ENCODE measurements at regions not wholly inside any gene's neighbourhood (a gene's known extent, or its start where the extent isn't known, plus 50 kb on each side); places are given as distances from the start of the nearest gene placed in this dataset.

DNA sequence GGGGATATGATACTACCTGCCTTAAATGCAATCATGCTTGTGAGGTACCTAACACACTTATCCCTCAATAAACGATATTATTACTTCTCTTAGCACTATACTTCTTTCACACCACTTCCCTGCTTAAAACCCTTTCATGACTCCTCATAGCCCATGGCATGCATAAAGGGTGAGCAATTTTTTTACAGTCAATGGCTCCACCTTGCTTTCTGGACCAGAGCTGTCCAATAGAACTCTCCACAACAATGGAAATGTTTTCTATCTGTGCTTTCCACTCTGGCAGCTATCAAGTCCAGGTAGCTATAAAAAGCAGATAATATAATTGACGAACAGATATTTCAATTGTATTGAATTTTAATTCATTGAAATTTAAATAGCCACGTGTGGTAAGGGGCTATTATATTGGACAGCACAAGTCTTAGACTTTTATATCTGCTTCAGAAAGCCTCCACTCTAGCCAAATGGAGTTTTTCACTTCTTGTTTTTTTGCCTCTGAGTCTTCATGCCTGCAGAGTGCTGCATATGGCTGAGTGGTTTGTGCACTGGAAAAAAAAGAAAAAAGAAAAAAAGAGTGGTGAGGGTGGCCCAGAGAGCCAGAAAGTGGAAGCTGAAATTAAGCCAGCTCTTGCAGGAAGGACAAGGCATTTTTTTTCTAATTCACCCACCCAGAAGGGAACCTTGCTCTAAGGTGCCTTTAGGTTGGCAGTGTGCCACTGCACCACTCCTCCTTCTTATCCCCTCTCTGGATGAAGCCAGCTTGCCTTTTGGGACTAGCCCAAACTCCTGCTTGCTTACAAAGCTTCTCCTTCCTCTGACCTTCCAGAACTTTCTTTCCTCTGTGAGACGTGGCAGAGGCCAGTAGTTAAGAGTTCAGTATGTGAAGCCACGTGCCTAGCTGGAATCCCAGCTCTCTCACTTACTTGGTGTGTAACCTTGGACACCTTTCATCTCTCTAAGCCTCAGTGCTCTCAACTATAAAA, 239.0 kb upstream of the LRTM1 start:
- intact Hi-C loops (cut with DNase I, micrococcal nuclease) = no loop called here
- DNase-seq (peak in 1 of 2 donors; percentile 15), ATAC-seq (peak; percentile 16)

DNA sequence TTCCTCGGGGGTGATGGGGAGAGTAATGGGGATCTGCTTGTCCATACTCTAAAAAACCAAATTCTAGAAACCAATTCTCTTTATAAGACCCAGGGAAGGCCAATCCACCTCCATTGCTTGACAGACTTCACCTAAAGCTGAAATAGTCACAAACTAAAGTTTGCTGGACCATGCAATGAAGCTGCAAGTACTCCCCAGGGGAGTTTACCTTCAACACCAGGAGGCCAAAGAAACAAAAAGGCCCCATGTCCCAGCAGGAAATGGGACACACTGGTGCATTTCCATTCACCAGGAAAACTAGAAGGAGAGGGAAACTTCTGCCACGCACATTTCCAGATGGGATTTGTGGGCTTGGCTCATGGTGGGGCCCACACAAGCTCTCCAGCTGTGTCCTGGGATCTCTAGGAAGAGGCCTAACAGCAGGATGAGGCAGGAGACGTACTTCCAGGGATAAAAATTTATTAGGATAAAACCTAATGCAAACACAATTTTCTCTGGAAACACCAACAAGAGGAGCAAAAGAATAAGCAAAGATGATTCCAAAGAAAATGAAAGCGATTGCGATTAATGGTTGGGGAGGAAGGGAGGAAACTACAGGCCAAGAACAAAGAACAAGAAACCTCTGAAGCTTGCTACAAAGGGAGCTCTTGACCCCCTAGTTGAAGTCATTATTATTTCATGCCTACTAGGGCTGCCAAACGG, 238.0 kb upstream of the LRTM1 start:
- intact Hi-C loops (cut with DNase I, micrococcal nuclease) = no loop called here
- ATAC-seq (no peak), DNase-seq (no peak)

DNA sequence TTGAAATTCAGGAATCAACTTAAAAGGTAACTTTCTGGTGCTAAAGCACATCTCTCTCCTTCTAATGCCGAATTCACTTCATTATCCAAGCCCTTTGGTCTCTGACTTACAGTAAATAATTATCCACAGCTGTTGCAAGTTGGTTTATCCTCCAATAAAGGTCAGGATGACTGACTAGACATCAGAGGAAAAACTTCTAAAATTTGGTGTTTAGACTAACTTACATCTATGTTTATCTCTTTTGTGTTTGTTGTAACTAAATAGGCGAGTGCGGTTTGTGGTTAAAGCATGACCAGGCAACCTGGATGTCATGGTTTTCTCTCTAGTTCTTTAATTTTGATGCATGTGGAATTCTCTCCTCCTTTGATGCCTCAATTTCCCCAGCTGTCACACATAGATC, 237.4 kb upstream of the LRTM1 start:
- DNase-seq (no peak), ATAC-seq (no peak)
- intact Hi-C loops (cut with DNase I, micrococcal nuclease) = no loop called here

DNA sequence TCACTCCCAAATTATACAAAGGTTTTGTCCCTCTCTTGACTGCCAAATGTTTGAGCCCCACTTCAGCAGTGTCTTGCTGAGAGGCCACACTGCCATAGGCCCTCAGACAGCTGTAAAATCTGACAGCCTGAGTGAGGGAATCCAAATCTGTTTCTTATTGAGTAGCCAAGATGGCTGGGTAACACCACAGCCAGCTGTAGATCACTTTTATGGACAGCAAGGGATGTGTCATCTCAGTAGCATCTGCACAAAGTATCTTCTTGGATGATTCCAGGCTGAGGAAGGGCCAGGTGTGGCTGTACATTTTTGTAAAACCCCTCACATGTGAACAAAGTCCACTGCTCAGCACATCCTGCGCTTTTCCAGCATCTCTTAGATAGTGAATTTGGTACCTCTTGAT, 237.0 kb upstream of the LRTM1 start:
- intact Hi-C loops (cut with DNase I, micrococcal nuclease) = no loop called here
- DNase-seq = no peak
- ATAC-seq = no peak

DNA sequence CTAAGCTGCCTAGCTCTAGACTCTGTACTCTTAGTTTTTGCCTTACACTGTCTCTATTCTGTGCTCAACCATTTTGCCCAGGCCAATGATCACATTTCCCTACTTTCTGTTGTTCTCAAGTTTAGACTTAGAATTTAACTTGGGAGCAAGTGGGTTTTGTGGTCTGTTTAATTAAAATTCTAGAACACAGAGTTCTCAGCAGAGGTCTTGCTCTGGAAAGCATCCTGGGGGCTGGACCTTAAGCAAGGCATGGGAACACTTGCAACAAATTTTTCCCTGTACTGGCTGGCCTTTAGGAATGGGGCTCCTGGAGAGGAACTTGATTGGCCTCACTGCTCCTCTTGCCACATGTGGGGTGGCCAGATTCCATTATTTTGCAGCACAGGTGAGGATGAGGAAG, 236.3 kb upstream of the LRTM1 start:
- ATAC-seq = no peak
- intact Hi-C loops (cut with DNase I, micrococcal nuclease) = no loop called here
- DNase-seq = no peak

DNA sequence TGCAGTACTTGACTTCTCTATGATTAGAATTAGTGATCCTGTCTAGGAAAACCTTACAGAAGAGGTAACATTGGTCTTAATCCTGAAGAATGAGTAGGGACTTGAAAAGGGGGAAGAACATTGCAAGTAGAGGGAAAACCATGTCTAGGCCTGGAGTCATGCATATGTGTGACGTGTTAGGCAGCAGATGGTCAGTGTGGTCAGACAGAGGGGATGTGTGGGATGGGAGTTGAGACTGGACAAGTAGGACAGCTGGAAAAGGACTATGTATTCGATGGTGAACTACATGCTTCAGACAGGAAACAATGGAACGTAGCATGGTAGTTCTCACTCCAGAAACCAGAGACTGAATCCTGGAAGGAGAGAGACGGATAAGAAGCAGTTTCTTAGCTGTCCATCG, 235.6 kb upstream of the LRTM1 start:
- no peak for ATAC-seq
- DNase-seq = no peak
- intact Hi-C loops (cut with DNase I, micrococcal nuclease) = no loop called here

DNA sequence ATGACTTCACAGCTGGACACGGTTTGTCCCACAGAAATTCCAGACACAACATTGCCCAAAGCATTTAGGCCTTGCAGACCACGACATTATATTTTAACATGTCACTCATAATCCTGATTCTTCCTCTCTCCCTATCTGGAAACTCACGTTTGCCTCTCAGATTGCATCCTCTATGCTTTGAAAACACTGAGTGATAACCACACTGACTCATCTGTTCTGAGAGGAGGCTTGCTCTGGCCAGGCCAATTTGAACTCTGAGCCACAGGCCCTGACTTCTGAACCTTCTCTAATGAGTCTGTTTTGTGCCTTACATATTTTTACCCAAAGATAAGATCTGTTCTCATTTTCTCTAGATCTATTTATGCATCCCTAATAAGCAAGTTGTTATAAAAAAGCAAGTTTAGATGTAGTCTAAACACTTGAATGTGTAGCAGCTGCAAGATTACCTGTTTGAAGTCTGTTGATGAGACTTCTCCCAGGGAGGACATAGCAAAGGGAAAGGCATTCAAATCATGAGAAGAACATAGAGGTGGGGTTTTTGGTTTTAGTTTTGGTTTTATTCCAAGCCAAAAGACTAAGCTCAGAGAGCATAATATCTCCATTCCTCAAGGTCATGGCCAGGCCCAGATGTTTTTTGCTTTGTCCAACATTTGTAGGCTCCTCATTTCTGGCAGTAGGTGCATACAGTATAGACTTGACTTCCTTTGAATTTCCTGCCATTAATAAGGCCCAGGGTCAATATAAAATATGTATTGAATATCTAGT, 234.4 kb upstream of the LRTM1 start:
- intact Hi-C loops (cut with DNase I, micrococcal nuclease) = no loop called here
- no peak for DNase-seq
- no peak for ATAC-seq

DNA sequence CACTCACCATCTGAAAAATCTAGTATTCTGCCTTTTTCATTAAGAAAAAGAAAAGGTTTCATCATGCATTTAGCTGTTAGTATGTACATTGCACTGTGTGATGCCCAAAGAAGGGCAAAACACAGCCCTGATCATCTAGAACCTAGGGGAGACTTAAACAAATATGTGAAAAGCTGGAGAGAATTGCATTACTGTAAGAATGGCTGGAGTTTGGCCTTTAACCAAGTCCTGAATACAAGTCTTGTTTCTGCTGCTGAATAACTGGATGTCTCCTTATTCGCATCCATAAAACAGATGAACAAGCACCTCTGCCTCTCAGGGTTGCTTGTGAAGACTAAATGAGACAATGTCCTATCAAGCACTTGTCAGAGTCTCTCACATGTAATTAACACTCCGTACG, 233.4 kb upstream of the LRTM1 start:
- intact Hi-C loops (cut with DNase I, micrococcal nuclease) = no loop called here
- ATAC-seq (no peak), DNase-seq (no peak)

DNA sequence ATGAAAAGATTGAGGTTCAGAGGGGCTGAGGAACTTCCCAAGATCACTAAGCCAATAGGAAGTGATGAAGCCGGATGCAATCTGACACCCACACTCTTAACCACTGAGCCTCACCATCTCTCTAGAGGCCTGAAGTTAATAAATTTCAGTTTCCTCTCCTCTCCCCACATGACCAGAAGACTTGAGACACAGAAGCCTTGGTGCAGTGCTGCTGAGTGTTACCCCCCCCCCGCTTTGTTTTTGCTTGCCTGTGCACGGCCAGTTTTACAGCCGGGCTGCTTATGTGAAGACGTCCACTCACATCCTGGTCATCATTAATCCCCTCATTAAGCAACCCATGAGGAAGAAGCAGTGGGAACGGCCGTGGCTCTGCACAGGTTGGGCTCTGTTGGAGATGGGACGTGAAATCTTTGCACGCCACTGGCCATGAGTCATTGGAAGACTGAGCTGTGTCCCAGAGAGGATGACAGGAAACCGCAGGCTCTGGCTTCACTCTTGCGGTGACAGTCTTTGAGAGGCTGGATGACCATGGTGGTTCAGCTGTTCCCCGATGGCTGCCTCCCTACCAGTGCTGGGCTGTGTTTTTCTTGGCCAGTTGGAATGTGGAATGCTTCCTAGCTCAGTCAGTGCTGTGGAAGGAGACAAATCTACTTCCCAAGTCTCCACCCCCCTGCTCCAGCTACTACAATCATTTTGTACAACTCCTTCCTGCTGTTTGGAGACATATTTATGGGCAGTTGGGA, 232.6 kb upstream of the LRTM1 start:
- DNase-seq (peak; percentile 8 to 41), ATAC-seq (no peak)
- intact Hi-C loops (cut with DNase I, micrococcal nuclease) = no loop called here

DNA sequence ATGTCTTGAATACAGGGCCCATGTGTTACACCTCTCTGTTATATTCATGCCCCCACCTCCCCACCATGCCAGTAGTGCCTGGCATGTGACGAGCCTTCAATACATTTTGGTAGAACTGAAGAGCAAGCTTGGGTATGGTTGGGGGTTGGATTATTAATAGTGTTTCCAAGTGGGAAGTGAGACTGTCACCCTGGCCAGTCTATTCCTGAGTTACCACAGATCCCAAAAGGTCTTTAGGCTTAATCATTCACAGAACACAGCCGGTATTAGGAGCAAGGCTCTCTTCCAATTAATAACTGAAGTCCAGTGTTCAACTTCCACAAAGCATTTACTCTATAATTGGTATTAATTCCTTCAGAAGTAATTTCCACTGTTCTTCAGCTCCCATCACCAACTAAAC, 231.9 kb upstream of the LRTM1 start:
- intact Hi-C loops (cut with DNase I, micrococcal nuclease) = no loop called here
- ATAC-seq = no peak
- no peak for DNase-seq

DNA sequence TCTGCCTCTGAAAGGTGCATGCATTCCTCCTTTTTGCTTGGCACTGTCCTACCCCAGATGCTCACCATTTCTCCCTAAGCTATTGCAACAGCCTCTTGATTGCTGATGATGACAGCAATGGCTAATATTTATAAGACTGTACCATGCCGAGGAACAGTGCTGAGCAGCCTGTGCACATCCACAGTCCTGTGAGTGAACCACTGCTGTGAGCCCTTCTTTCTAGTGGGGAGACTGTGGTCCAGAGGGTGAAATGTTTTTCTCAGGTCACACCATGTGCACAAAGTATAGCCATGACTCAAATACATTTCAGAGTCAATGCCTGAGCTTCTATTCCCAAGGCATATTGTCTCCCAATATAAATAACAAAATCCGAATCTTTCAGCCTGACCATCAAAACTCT, 231.2 kb upstream of the LRTM1 start:
- intact Hi-C loops (cut with DNase I, micrococcal nuclease) = no loop called here
- ATAC-seq = no peak

DNA sequence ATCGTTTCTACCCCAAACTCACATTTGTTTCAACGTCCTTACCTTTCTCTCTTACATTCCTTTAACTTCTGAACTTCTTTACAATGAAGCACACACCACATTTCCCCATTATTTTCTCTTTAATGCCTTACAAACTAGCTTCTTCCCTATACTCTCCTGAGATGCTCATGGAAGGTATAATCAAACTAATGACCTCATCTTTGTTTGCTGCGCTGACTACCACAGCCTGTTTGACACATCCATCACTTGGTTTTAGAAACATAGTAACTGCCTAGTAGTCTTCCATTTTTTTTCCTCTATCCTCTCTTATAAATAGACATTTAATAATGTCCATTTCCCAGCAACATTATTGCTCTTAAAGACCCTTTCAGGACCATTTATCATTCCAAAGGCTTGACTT, 230.5 kb upstream of the LRTM1 start:
- intact Hi-C loops (cut with DNase I, micrococcal nuclease) = no loop called here
- ATAC-seq (no peak), DNase-seq (no peak)

More for the DNA sequence above, 231.2 kb upstream of the LRTM1 start:
- no peak for DNase-seq

DNA sequence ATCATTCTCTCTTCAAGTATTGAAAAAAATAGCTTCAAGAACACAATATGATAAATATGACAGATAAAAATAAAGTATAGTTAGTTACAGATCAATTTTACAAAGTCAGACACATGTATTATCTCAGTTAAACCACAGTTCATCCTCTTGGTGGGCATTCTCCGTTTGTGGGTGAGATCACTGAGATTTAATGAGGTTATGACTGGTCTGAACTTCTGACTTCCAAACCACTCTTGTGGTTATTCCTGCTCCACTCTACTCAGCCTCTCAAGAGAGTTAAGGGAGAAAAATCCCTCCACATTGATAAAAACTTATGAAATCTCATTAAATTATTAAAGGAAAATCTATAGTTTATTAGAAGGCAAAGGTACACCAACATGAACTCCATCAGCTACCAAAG, 229.9 kb upstream of the LRTM1 start:
- ATAC-seq (no peak), DNase-seq (no peak)
- intact Hi-C loops (cut with DNase I, micrococcal nuclease) = no loop called here

DNA sequence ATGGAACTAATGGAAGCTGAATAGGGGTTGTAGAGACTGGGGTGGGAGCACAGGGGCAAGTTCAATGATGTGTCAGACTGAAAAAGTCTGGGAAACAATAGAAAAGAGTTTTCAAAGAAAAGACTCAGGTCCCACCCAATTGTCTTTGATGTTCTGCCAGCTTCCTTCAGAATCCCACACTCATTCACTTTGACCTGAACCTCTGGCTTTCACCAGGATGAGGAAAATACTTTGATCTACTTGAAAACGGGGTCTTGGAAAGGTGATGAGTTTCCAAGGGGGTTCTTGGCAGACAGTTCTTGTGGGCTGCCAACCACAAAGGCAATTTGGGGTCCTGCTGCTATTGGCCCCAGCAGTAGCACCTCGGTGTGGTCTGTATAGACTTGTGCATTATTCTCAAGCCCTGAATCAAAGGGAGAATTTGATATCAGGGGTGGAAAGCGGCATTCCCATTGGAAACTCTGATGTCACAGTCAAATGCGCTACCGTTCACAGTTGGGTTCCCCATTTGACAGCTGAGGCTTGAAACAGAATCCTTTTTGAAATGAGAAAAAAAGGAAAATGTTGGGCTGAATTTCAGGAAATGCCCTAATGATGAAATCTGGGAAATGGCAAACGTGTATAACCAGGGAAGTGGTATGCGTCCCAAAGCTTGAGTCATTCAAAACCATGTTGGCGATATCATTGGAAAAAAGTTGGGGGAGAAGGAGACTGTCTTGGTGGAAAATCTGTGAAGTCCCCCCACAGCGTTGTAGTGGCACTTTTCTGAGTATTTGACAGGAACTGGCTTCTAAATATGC, 229.2 kb upstream of the LRTM1 start:
- ATAC-seq = no peak
- no peak for DNase-seq
- intact Hi-C loops (cut with DNase I, micrococcal nuclease) = no loop called here

DNA sequence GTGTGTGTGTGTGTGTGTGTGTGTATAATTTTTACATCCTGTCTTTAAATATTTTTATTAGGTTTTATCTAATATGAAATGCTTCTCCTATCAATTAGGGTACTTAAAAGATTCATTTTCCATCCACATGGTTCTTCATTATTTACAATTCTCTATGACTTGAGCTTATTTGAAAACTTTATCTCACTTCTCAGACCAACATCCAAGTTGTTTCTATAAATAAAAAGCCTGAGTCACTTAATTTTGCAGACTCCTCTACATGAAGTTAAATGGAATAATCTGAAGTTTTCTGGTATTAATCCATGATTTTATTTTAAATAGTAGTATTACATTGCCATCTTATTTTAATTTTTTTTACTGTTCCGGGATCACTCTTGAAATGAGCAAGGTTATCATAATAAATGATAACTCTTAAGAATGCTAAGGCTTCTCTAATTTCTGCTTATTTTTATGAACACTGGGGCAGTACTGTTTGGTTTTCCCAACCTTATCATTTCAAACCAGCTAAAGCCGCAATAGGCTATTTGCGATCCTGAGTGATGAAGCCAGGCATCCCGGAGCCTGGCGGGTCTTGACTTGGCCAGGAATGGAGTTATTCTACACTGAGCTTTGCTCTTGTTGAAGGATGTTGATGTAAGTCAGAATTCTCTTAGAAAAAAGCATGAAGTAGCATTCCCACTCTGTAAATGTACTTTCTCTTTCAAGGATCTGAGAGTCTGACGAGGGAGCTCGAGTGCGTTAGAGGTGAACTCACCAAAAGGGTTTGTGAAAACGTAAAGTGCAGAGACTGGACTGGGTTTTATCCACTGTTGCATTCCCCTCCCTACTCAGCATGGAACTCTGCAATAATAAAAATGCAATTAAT, 220.2 kb upstream of the LRTM1 start:
- ATAC-seq = no peak

DNA sequence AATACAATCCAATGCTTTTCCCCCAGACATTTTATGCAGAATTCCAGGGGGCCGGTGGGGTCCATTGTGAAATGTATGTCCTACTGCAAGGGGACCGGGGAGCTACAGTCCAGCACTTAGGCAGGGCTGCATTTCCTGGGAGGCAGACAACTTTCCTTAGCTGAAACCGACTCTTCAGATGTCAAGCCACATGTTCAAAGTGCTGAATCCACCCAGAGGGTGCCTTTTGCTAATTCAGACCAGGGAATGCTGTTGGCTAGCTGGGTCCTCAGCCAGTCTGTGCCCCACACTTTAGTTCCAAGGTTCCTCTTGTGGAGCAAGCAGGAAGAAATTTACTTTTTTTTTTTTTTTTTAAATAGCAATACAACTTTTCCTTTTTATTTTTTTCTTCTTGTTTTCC, 219.5 kb upstream of the LRTM1 start:
- ATAC-seq (no peak), DNase-seq (no peak)
- intact Hi-C loops (cut with DNase I, micrococcal nuclease) = no loop called here

More for the DNA sequence above, 220.2 kb upstream of the LRTM1 start:
- intact Hi-C loops (cut with DNase I, micrococcal nuclease) = no loop called here
- no peak for DNase-seq

DNA sequence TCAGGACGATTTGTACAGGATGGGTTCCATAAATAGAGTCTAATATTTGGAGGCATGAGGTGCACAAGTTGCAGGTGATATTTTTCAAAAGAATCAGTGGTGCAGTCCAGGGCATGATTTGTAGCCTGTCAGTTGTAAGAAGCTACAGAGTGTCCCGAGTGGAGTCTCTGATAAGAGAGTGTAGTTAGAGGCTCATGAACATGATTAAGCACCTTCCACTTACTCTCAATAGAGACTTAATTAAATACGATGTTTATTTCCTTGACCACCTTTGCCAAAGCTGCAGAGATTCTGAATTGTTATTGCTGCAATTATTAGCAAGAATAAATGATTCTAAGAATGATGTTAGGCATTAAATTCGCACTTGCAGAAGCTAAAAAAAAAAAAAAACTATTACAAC, 218.4 kb upstream of the LRTM1 start:
- DNase-seq (no peak), ATAC-seq (no peak)
- intact Hi-C loops (cut with DNase I, micrococcal nuclease) = no loop called here

Data from left colon (tissue), 2 donors.